OCI-LY3 (cell line): ENCODE measurements at regions not wholly inside any gene's neighbourhood (a gene's known extent, or its start where the extent isn't known, plus 50 kb on each side); places are given as distances from the start of the nearest gene placed in this dataset.

ENCODE experiments used
- CTCF ChIP-seq: fragments of 200-600, 300-600 bp; sonication (generic); IDR thresholded peaks from 2 replicates; pipeline ENCODE4 v1.5.1; 2014; ENCODE audit warnings: antibody characterized with exemption, low read length, low read depth
- EZH2phosphoT487 ChIP-seq: fragments of 200-600 bp; shearing (Covaris generic); IDR thresholded peaks from 2 replicates; pipeline ENCODE4 v1.6.1; 2018; ENCODE audit warnings: antibody characterized with exemption, mixed run types, low read depth

GRCh38 chr3:116579840-116580239 is 129.7 kb upstream of the TUSC7 start:
- TF ChIP-seq CTCF (no peak), EZH2phosphoT487 (no peak)
